H1 (cell line): ENCODE measurements at regions not wholly inside any gene's neighbourhood (a gene's known extent, or its start where the extent isn't known, plus 50 kb on each side); places are given as distances from the start of the nearest gene placed in this dataset.

ENCODE experiments used
- CTCF ChIA-PET: fragments of 300-600 bp; sonication (Branson Sonifier 250); formaldehyde crosslinking; loops from one replicate; lab custom pipeline; 2021; ENCODE audit not compliant: partially characterized antibody; lab: Charles Lee
- POLR2A ChIA-PET: fragments of 300-600 bp; sonication (Branson Sonifier 250); formaldehyde crosslinking; loops from one replicate; lab custom pipeline; 2021; ENCODE audit warnings: inconsistent platforms; ENCODE audit not compliant: partially characterized antibody; lab: Charles Lee
- DNase-seq, 2 experiments: peaks; one replicate each; pipeline versions ENCODE4 v3.0.0 to v3.0.0-alpha.2; 2010 to 2022; ENCODE audit warnings: low spot score in 2 of 2, low read depth in 1 of 2, mixed read lengths in 1 of 2
- FAIRE-seq: peaks from 2 replicates; lab custom pipeline; 2011; peaks lifted over from hg19 to GRCh38; lab: Jason Lieb, UNC
- H2AFZ ChIP-seq: 2 replicates; pipeline ENCODE4 v1.8.1; 2012; ENCODE audit warnings: low read length, inconsistent platforms
- H2AK5ac ChIP-seq: 2 replicates; pipeline ENCODE4 v1.6.1; 2013; ENCODE audit warnings: low read depth, low read length
- H2BK120ac ChIP-seq: replicated peaks from 2 replicates; pipeline ENCODE3; 2013; ENCODE audit warnings: low read depth, low read length, inconsistent platforms
- H2BK12ac ChIP-seq: 2 replicates; pipeline ENCODE4 v1.6.1; 2013; ENCODE audit warnings: low read depth, low read length
- H2BK15ac ChIP-seq: 2 replicates; pipeline ENCODE4 v1.6.1; 2013; ENCODE audit warnings: low read length
- H2BK20ac ChIP-seq: 2 replicates; pipeline ENCODE4 v1.6.1; 2013; ENCODE audit warnings: low read length
- H2BK5ac ChIP-seq: 2 replicates; pipeline ENCODE4 v1.6.1; 2013; ENCODE audit warnings: low read depth, low read length
- H3K14ac ChIP-seq: 2 replicates; pipeline ENCODE4 v1.6.1; 2013; ENCODE audit warnings: inconsistent platforms; ENCODE audit not compliant: insufficient read length
- H3K18ac ChIP-seq: 2 replicates; pipeline ENCODE4 v1.6.1; 2013; ENCODE audit warnings: low read length; ENCODE audit errors: extremely low read depth
- H3K23ac ChIP-seq: 2 replicates; pipeline ENCODE4 v1.6.1; 2013; ENCODE audit warnings: inconsistent platforms; ENCODE audit not compliant: insufficient read length
- H3K23me2 ChIP-seq: 2 replicates; pipeline ENCODE4 v1.6.1; 2013; ENCODE audit warnings: low read depth, low read length
- H3K27ac ChIP-seq: 2 replicates; pipeline ENCODE4 v1.6.1; 2011; ENCODE audit warnings: low read depth, low read length, inconsistent platforms
- H3K27me3 ChIP-seq, 4 experiments: replicated peaks in 1 of 4; 1 replicate in 1 of 4; 2 replicates in 3 of 4; pipeline versions ENCODE4 v1.6.1 to v1.8.1; 2011 to 2013; ENCODE audit warnings: low read length in 3 of 4, mild to moderate bottlenecking in 3 of 4, inconsistent platforms in 2 of 4, mixed read lengths in 2 of 4, moderate library complexity in 1 of 4; ENCODE audit not compliant: control insufficient read depth in 3 of 4, insufficient read depth in 3 of 4; ENCODE audit errors: extremely low read depth in 1 of 4
- H3K36me3 ChIP-seq, 4 experiments: 2 replicates each; pipeline versions ENCODE4 v1.6.1 to v1.8.1; 2011 to 2013; ENCODE audit warnings: mild to moderate bottlenecking in 4 of 4, low read length in 3 of 4, moderate library complexity in 2 of 4, control low read depth in 1 of 4, inconsistent platforms in 1 of 4; ENCODE audit not compliant: insufficient read depth in 4 of 4, control insufficient read depth in 2 of 4
- H3K4ac ChIP-seq: replicated peaks from 2 replicates; pipeline ENCODE3; 2013; ENCODE audit warnings: low read length, low read depth, mixed read lengths, inconsistent platforms; ENCODE audit not compliant: insufficient read length
- H3K4me1 ChIP-seq, 4 experiments: replicated peaks in 1 of 4; 1 replicate in 1 of 4; 2 replicates in 3 of 4; pipeline versions ENCODE4 v1.6.1 to v1.8.1; 2011 to 2013; ENCODE audit warnings: low read length in 3 of 4, inconsistent platforms in 2 of 4, mixed read lengths in 1 of 4; ENCODE audit not compliant: insufficient read depth in 4 of 4, control insufficient read depth in 3 of 4
- H3K4me2 ChIP-seq, 2 experiments: 2 replicates each; pipeline versions ENCODE4 v1.6.1 to v1.8.1; 2011 to 2013; ENCODE audit warnings: low read depth in 2 of 2, low read length in 2 of 2, control low read depth in 1 of 2, inconsistent platforms in 1 of 2, mild to moderate bottlenecking in 1 of 2; ENCODE audit not compliant: insufficient read depth in 1 of 2
- H3K4me3 ChIP-seq, 4 experiments: fragments of 200-600, 300-600 bp in 1 of 4; sonication (generic), shearing (Covaris generic), sonication (Bioruptor Twin) in 1 of 4; 2 replicates each; pipeline versions ENCODE4 v1.5.1 to v1.8.1; 2011 to 2016; ENCODE audit warnings: low read length in 4 of 4, low read depth in 3 of 4, control low read depth in 2 of 4, inconsistent platforms in 2 of 4, mild to moderate bottlenecking in 2 of 4, mixed read lengths in 1 of 4, moderate library complexity in 1 of 4; ENCODE audit not compliant: insufficient read depth in 2 of 4; ENCODE audit errors: extremely low read depth in 1 of 4
- H3K56ac ChIP-seq: replicated peaks from 2 replicates; pipeline ENCODE3; 2013; ENCODE audit warnings: low read depth, mild to moderate bottlenecking, mixed read lengths, low read length, inconsistent platforms; ENCODE audit not compliant: insufficient read length
- H3K79me1 ChIP-seq: 2 replicates; pipeline ENCODE4 v1.6.1; 2013; ENCODE audit warnings: low read depth, low read length, control low read depth
- H3K79me2 ChIP-seq, 2 experiments: 2 replicates each; pipeline versions ENCODE4 v1.6.1 to v1.8.1; 2012 to 2013; ENCODE audit warnings: low read length in 2 of 2, mild to moderate bottlenecking in 2 of 2, inconsistent platforms in 1 of 2; ENCODE audit not compliant: insufficient read depth in 2 of 2, control insufficient read depth in 1 of 2
- H3K9ac ChIP-seq, 4 experiments: replicated peaks in 1 of 4; 1 replicate in 1 of 4; 2 replicates in 3 of 4; pipeline versions ENCODE4 v1.6.1 to v1.8.1; 2011 to 2013; ENCODE audit warnings: low read depth in 3 of 4, low read length in 3 of 4, control low read depth in 2 of 4, mild to moderate bottlenecking in 2 of 4, moderate library complexity in 2 of 4, inconsistent platforms in 1 of 4; ENCODE audit errors: extremely low read depth in 1 of 4
- H3K9me3 ChIP-seq, 2 experiments: 2 replicates each; pipeline versions ENCODE4 v1.6.1 to v1.8.1; 2012 to 2013; ENCODE audit warnings: mild to moderate bottlenecking in 2 of 2, moderate library complexity in 2 of 2, control low read depth in 1 of 2, inconsistent platforms in 1 of 2, low read depth in 1 of 2, low read length in 1 of 2, mixed read lengths in 1 of 2; ENCODE audit not compliant: insufficient read depth in 2 of 2
- H4K20me1 ChIP-seq, 2 experiments: replicated peaks in 1 of 2; 2 replicates each; pipeline versions ENCODE3 to v1.8.1; 2011 to 2013; ENCODE audit warnings: inconsistent platforms in 2 of 2, low read length in 2 of 2, mild to moderate bottlenecking in 1 of 2; ENCODE audit not compliant: insufficient read depth in 2 of 2, control insufficient read depth in 1 of 2
- H4K5ac ChIP-seq: 2 replicates; pipeline ENCODE4 v1.6.1; 2013; ENCODE audit warnings: low read length, low read depth, mixed read lengths, inconsistent platforms; ENCODE audit not compliant: insufficient read length
- H4K8ac ChIP-seq: 2 replicates; pipeline ENCODE4 v1.8.0; 2013; ENCODE audit warnings: mild to moderate bottlenecking, moderate library complexity, low read length, inconsistent platforms; ENCODE audit not compliant: insufficient read depth; ENCODE audit errors: extremely low read depth
- H4K91ac ChIP-seq: replicated peaks from 2 replicates; pipeline ENCODE3; 2013; ENCODE audit warnings: low read length, mixed read lengths, inconsistent platforms; ENCODE audit not compliant: insufficient read length
- CHD1 ChIP-seq: IDR thresholded peaks from 2 replicates; pipeline ENCODE4 v1.6.1; 2012; ENCODE audit warnings: low read depth, low read length, improper control_type of control experiment
- CREB1 ChIP-seq: IDR thresholded peaks from 2 replicates; pipeline ENCODE4 v1.6.1; 2012; ENCODE audit warnings: inconsistent platforms
- POLR2AphosphoS5 ChIP-seq: IDR thresholded peaks from 2 replicates; pipeline ENCODE4 v1.6.1; 2011; ENCODE audit warnings: low read depth, low read length
- SIN3A ChIP-seq, 2 experiments: IDR thresholded peaks in 1 of 2; conservative IDR thresholded peaks in 1 of 2; 2 replicates each; pipeline ENCODE4 v1.6.1; 2011 to 2012; ENCODE audit warnings: low read length in 2 of 2, improper control_type of control experiment in 1 of 2, low read depth in 1 of 2, mild to moderate bottlenecking in 1 of 2
- TEAD4 ChIP-seq: IDR thresholded peaks from 2 replicates; pipeline ENCODE4 v1.6.1; 2012; ENCODE audit warnings: low read depth, low read length, inconsistent platforms, mixed read lengths
- WGBS, 2 experiments: shearing (Covaris generic) in 1 of 2; methylation state at CpG; one replicate each; pipeline versions ENCODE4 v1.1.6 to v1.1.7; 2013 to 2015; ENCODE audit warnings: low lambda C conversion rate in 2 of 2, mixed read lengths in 2 of 2, inconsistent platforms in 1 of 2, low coverage in 1 of 2, missing lambda C conversion rate in 1 of 2; ENCODE audit not compliant: insufficient replicate concordance in 2 of 2, insufficient coverage in 1 of 2, insufficient read length in 1 of 2; ENCODE audit errors: extremely low coverage in 1 of 2, missing lambda C conversion rate in 1 of 2; 5-methylcytosine and 5-hydroxymethylcytosine counted together

- Histone ChIP-seq H2BK120ac (no peak overlapping the region), H2BK5ac (no peak overlapping the region), H3K9me3 (no peaks in the 10 kb centered on the region), H3K79me2 (no peaks in the 10 kb centered on the region), H3K27ac (no peak overlapping the region), H3K4me1 (no peaks in the 10 kb centered on the region), H3K4me3 (no peak overlapping the region), H2BK12ac (no peak overlapping the region), H3K9ac (no peak overlapping the region), H3K23ac (no peak overlapping the region), H3K23me2 (no peaks in the 10 kb centered on the region), H2BK15ac (no peak overlapping the region), H3K27me3 (no peaks in the 10 kb centered on the region), H4K91ac (no peak overlapping the region), H4K5ac (no peak overlapping the region)
- no peak for FAIRE-seq
- 89% methylated on average over 2 of the region's 2 CpGs; no CpG with 5 or more reads in 1 of the 2 experiments for WGBS, 2 experiments
- TF ChIP-seq POLR2AphosphoS5: no peak
- no peak for TF ChIP-seq CHD1
- no peak for TF ChIP-seq SIN3A (conservative IDR thresholded peaks at IDR 0.05 in 1 of 2, IDR thresholded peaks at IDR 0.05 in 1 of 2; ENCODE audit: low read depth in 1 of 2, low read length in 2 of 2)
- no peak for TF ChIP-seq CREB1
- no peak for TF ChIP-seq TEAD4
- TF ChIP-seq, all 59 proteins: peak for 0
- H3K4me2 ChIP-seq: no peak overlapping the region
- no peak overlapping the region for H2AK5ac ChIP-seq
- no peak overlapping the region for H4K8ac ChIP-seq
- H3K79me1 ChIP-seq: no peaks in the 10 kb centered on the region
- H3K18ac ChIP-seq: no peak overlapping the region
- H3K14ac ChIP-seq: no peak overlapping the region
- H3K4ac ChIP-seq: no peak overlapping the region
- no peak overlapping the region for H3K56ac ChIP-seq
- no peaks in the 10 kb centered on the region for H4K20me1 ChIP-seq
- no peak for DNase-seq
- POLR2A ChIA-PET: no interaction called here
- CTCF ChIA-PET: no interaction called here
- H2BK20ac ChIP-seq: no peak overlapping the region
- no peaks in the 10 kb centered on the region for H3K36me3 ChIP-seq
- H2AFZ ChIP-seq: no peak overlapping the region
Observed at GRCh38 chr15:35963326-35963725, 417.4 kb upstream of the DPH6 start.
